Vagina (tissue), 2 donors: ENCODE measurements at regions not wholly inside any gene's neighbourhood (a gene's known extent, or its start where the extent isn't known, plus 50 kb on each side); places are given as distances from the start of the nearest gene placed in this dataset.

Experiments used
- CTCF ChIP-seq, 3 experiments: fragments of 450-650 bp in 2 of 3; fragments of 200-600 bp in 1 of 3; sonication (generic) in 1 of 3; IDR thresholded peaks; one replicate each; pipeline ENCODE4 v1.5.1; 2017 to 2019; ENCODE audit warnings: antibody characterized with exemption in 3 of 3, mild to moderate bottlenecking in 2 of 3, moderate library complexity in 2 of 3
- POLR2AphosphoS5 ChIP-seq, 2 donors: sonication (generic); formaldehyde crosslinking; IDR thresholded peaks; one replicate each; pipeline ENCODE4 v1.9.0; 2017; ENCODE audit warnings: antibody characterized with exemption in 2 of 2, mild to moderate bottlenecking in 2 of 2, low read depth in 1 of 2; ENCODE audit not compliant: insufficient read depth in 1 of 2

GRCh38 chr5:167552356-167552755 is 739.1 kb upstream of the WWC1 start:
- TF ChIP-seq POLR2AphosphoS5 (IDR thresholded peaks at IDR 0.05; ENCODE audit: insufficient read depth in 1 of 2, low read depth in 1 of 2) (no peak), CTCF (IDR thresholded peaks at IDR 0.05) (no peak)
